CD14-positive monocyte (primary cell): ENCODE measurements at regions not wholly inside any gene's neighbourhood (a gene's known extent, or its start where the extent isn't known, plus 50 kb on each side); places are given as distances from the start of the nearest gene placed in this dataset.

Experiments used
- DNase-seq, 3 donors: peaks; one replicate each; pipeline ENCODE4 v3.0.0-alpha.2; 2011 to 2022
- H2AFZ ChIP-seq: 2 replicates; pipeline ENCODE4 v1.6.0; 2012; ENCODE audit warnings: mild to moderate bottlenecking, low read depth, low read length, inconsistent platforms; ENCODE audit not compliant: insufficient read depth, poor library complexity, severe bottlenecking
- H3K27ac ChIP-seq, 2 donors: 1 replicate in 1 of 2; 2 replicates in 1 of 2; pipeline ENCODE4 v1.5.1; 2012 to 2013; ENCODE audit warnings: low read length in 2 of 2, control low read depth in 1 of 2, inconsistent platforms in 1 of 2, low read depth in 1 of 2, mild to moderate bottlenecking in 1 of 2
- H3K27me3 ChIP-seq, 2 donors: one replicate each; pipeline versions ENCODE4 v1.6.0 to v1.6.1; 2011 to 2013; ENCODE audit warnings: low read length in 2 of 2; ENCODE audit not compliant: control insufficient read depth in 2 of 2, insufficient read depth in 2 of 2
- H3K36me3 ChIP-seq, 2 donors: replicated peaks in 1 of 2; 1 replicate in 1 of 2; 2 replicates in 1 of 2; pipeline versions ENCODE4 v1.5.1 to v1.6.1; 2012 to 2013; ENCODE audit warnings: low read length in 2 of 2, control low read depth in 1 of 2, inconsistent platforms in 1 of 2, mild to moderate bottlenecking in 1 of 2; ENCODE audit not compliant: insufficient read depth in 2 of 2, control insufficient read depth in 1 of 2
- H3K4me1 ChIP-seq, 2 donors: 1 replicate in 1 of 2; 2 replicates in 1 of 2; pipeline versions ENCODE4 v1.5.1 to v1.6.1; 2012 to 2013; ENCODE audit warnings: low read length in 2 of 2, control low read depth in 1 of 2, inconsistent platforms in 1 of 2, mild to moderate bottlenecking in 1 of 2, moderate library complexity in 1 of 2; ENCODE audit not compliant: insufficient read depth in 2 of 2, control insufficient read depth in 1 of 2
- H3K4me2 ChIP-seq: replicated peaks from 2 replicates; pipeline ENCODE3; 2012; ENCODE audit warnings: low read length, moderate library complexity, mild to moderate bottlenecking; ENCODE audit not compliant: poor library complexity, severe bottlenecking; ENCODE audit errors: extremely low read depth
- H3K4me3 ChIP-seq, 3 experiments: fragments of 200-600 bp in 1 of 3; sonication (generic) in 1 of 3; replicated peaks in 1 of 3; 1 replicate in 2 of 3; 2 replicates in 1 of 3; pipeline ENCODE4 v1.5.1; 2011 to 2013; ENCODE audit warnings: low read length in 3 of 3, mild to moderate bottlenecking in 3 of 3, control low read depth in 2 of 3, low read depth in 2 of 3, inconsistent platforms in 1 of 3, moderate library complexity in 1 of 3
- H3K79me2 ChIP-seq: 2 replicates; pipeline ENCODE4 v1.6.0; 2012; ENCODE audit warnings: mild to moderate bottlenecking, control low read depth, inconsistent platforms, low read length, moderate library complexity; ENCODE audit not compliant: insufficient read depth
- H3K9ac ChIP-seq: 2 replicates; pipeline ENCODE4 v1.6.0; 2017; ENCODE audit warnings: low read length, mild to moderate bottlenecking; ENCODE audit not compliant: insufficient read depth, poor library complexity, severe bottlenecking
- H3K9me3 ChIP-seq, 2 donors: replicated peaks in 1 of 2; 1 replicate in 1 of 2; 2 replicates in 1 of 2; pipeline versions ENCODE4 v1.5.1 to v1.6.1; 2012 to 2013; ENCODE audit warnings: low read length in 2 of 2, control low read depth in 1 of 2; ENCODE audit not compliant: control insufficient read depth in 1 of 2, insufficient read depth in 1 of 2
- H4K20me1 ChIP-seq: 2 replicates; pipeline ENCODE4 v1.6.0; 2012; ENCODE audit warnings: mild to moderate bottlenecking, low read length, control low read depth, moderate library complexity; ENCODE audit not compliant: insufficient read depth
- H3K27ac Mint-ChIP-seq, 7 donors: one replicate each; pipeline ENCODE4 v1.8.0; 2020; ENCODE audit warnings: mild to moderate bottlenecking in 7 of 7, mixed read lengths in 7 of 7, moderate library complexity in 6 of 7, inconsistent platforms in 2 of 7
- H3K27me3 Mint-ChIP-seq, 3 donors: one replicate each; pipeline ENCODE4 v1.8.0; 2021 to 2022; ENCODE audit warnings: low read depth in 3 of 3, mild to moderate bottlenecking in 3 of 3, mixed read lengths in 3 of 3, moderate library complexity in 3 of 3, inconsistent platforms in 1 of 3
- H3K36me3 Mint-ChIP-seq, 2 donors: one replicate each; pipeline ENCODE4 v1.8.0; 2020; ENCODE audit warnings: mixed read lengths in 2 of 2, inconsistent platforms in 1 of 2, mild to moderate bottlenecking in 1 of 2
- H3K4me1 Mint-ChIP-seq: one replicate; pipeline ENCODE4 v1.8.0; 2020; ENCODE audit warnings: mild to moderate bottlenecking, mixed read lengths
- H3K4me3 Mint-ChIP-seq, 2 donors: one replicate each; pipeline ENCODE4 v1.8.0; 2020; ENCODE audit warnings: mild to moderate bottlenecking in 2 of 2, mixed read lengths in 2 of 2, moderate library complexity in 1 of 2
- H3K9me3 Mint-ChIP-seq, 7 donors: one replicate each; pipeline ENCODE4 v1.8.0; 2020 to 2022; ENCODE audit warnings: mixed read lengths in 7 of 7, mild to moderate bottlenecking in 6 of 7, moderate library complexity in 6 of 7, inconsistent platforms in 2 of 7
- WGBS: methylation state at CpG from one replicate; pipeline ENCODE4 v1.1.5; 2013; ENCODE audit warnings: missing lambda C conversion rate; ENCODE audit not compliant: insufficient coverage; 5-methylcytosine and 5-hydroxymethylcytosine counted together
- intact Hi-C, 2 donors: fragments of 100-400 bp; cut with micrococcal nuclease; formaldehyde crosslinking; loops; one replicate each; pipeline versions ENCODE4 v1.15.0 to v1.15.1; 2023
- TF ChIP-seq, protein P1 (sequence below): fragments of 200-600 bp; IDR thresholded peaks from one replicate; pipeline ENCODE4 v1.8.0; 2022; ENCODE audit warnings: antibody characterized with exemption, mild to moderate bottlenecking

DNA sequence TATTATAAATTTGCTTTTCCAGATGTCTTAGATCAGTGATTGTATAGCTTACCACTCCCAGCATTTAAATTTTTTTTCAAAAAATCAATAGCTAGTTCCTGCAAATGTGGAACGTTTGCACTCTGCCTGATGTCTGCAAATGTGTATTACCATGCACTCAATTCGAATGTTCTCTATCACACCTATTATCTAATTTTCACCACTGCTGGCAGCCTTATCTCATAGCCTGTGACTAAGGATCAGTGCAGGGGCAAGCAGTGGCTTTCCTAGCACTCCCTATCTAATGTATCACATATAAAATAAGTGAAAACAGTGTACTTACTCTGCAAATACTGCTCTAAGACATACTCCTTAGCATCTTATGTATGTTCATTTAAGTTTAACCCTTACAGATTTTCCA is 196.3 kb upstream of the PLSCR5 start:
- Histone ChIP-seq H3K79me2 (no peaks in the 10 kb centered on the region), H3K4me3 (no peak overlapping the region), H3K9ac (no peak overlapping the region), H3K9me3 (no peaks in the 10 kb centered on the region), H2AFZ (no peak overlapping the region), H3K27ac (no peak overlapping the region), H3K4me2 (no peak overlapping the region), H4K20me1 (no peaks in the 10 kb centered on the region), H3K27me3 (no peaks in the 10 kb centered on the region), H3K36me3 (no peaks in the 10 kb centered on the region), H3K4me1 (no peaks in the 10 kb centered on the region)
- TF ChIP-seq, protein P1, sequence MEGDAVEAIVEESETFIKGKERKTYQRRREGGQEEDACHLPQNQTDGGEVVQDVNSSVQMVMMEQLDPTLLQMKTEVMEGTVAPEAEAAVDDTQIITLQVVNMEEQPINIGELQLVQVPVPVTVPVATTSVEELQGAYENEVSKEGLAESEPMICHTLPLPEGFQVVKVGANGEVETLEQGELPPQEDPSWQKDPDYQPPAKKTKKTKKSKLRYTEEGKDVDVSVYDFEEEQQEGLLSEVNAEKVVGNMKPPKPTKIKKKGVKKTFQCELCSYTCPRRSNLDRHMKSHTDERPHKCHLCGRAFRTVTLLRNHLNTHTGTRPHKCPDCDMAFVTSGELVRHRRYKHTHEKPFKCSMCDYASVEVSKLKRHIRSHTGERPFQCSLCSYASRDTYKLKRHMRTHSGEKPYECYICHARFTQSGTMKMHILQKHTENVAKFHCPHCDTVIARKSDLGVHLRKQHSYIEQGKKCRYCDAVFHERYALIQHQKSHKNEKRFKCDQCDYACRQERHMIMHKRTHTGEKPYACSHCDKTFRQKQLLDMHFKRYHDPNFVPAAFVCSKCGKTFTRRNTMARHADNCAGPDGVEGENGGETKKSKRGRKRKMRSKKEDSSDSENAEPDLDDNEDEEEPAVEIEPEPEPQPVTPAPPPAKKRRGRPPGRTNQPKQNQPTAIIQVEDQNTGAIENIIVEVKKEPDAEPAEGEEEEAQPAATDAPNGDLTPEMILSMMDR = no peak
- no peaks in the 10 kb centered on the region for H3K36me3 Mint-ChIP-seq
- no peak overlapping the region for H3K27ac Mint-ChIP-seq
- H3K4me1 Mint-ChIP-seq = no peaks in the 10 kb centered on the region
- H3K27me3 Mint-ChIP-seq = no peaks in the 10 kb centered on the region
- no peak for DNase-seq
- H3K4me3 Mint-ChIP-seq = no peak overlapping the region
- 53% methylated on average over 2 of the region's 2 CpGs for WGBS
- intact Hi-C loops = no loop called here
- peaks cover 0 to 3% (median 0%) of the 10 kb centered on the region in 7 donors for H3K9me3 Mint-ChIP-seq

DNA sequence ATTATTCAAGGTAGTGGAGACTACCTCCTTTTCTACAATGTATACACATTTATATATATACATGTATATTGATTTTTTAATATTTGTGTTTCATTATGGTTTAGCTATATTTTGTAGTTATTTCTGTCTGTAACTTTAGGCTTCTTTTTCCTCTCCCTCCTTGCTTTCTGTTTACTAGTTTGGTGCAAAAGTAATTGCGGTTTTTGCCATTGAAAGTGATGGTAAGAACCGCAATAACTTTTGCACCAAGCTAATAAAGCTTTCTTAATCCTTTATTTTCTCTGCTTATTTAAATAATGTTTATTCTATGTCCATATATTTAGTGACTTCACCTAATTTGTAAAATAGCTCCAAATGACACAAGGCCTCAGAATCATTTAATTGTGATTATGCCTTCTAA is 195.3 kb upstream of the PLSCR5 start:
- Mint-ChIP-seq H3K36me3 (no peaks in the 10 kb centered on the region), H3K4me1 (no peaks in the 10 kb centered on the region), H3K27ac (no peak overlapping the region), H3K9me3 (peaks cover 0 to 3% (median 0%) of the 10 kb centered on the region in 7 donors), H3K4me3 (no peak overlapping the region), H3K27me3 (no peaks in the 10 kb centered on the region)
- no peak for DNase-seq
- Histone ChIP-seq H4K20me1 (no peaks in the 10 kb centered on the region), H2AFZ (no peak overlapping the region), H3K4me1 (no peaks in the 10 kb centered on the region), H3K27me3 (no peaks in the 10 kb centered on the region), H3K27ac (no peak overlapping the region), H3K36me3 (no peaks in the 10 kb centered on the region), H3K4me3 (no peak overlapping the region), H3K9me3 (no peaks in the 10 kb centered on the region), H3K79me2 (no peaks in the 10 kb centered on the region), H3K4me2 (no peak overlapping the region), H3K9ac (no peak overlapping the region)
- intact Hi-C loops = no loop called here
- TF ChIP-seq, protein P1 = no peak
- no CpG with 5 or more reads among the region's 2 CpGs for WGBS
